ENCODE measurements at regions not wholly inside any gene's neighbourhood (a gene's known extent, or its start where the extent isn't known, plus 50 kb on each side); places are given as distances from the start of the nearest gene placed in this dataset.
"Not testable (repeated sequence)": the region's sequence is repeated elsewhere in the genome, so short reads cannot be mapped to it uniquely, and the experiment has no call there.

- TF ChIP-seq, protein P1, sequence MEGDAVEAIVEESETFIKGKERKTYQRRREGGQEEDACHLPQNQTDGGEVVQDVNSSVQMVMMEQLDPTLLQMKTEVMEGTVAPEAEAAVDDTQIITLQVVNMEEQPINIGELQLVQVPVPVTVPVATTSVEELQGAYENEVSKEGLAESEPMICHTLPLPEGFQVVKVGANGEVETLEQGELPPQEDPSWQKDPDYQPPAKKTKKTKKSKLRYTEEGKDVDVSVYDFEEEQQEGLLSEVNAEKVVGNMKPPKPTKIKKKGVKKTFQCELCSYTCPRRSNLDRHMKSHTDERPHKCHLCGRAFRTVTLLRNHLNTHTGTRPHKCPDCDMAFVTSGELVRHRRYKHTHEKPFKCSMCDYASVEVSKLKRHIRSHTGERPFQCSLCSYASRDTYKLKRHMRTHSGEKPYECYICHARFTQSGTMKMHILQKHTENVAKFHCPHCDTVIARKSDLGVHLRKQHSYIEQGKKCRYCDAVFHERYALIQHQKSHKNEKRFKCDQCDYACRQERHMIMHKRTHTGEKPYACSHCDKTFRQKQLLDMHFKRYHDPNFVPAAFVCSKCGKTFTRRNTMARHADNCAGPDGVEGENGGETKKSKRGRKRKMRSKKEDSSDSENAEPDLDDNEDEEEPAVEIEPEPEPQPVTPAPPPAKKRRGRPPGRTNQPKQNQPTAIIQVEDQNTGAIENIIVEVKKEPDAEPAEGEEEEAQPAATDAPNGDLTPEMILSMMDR (IDR thresholded peaks at IDR 0.05), result no peak
- no peak overlapping the region for H3K27ac ChIP-seq
- no peaks in the 10 kb centered on the region for H3K36me3 ChIP-seq
- no peaks in the 10 kb centered on the region for H3K27me3 ChIP-seq
- no peak overlapping the region for H3K4me3 ChIP-seq (ENCODE audit: low read depth in 1 of 2, low read length in 1 of 2)
- H3K4me1 ChIP-seq (ENCODE audit: control insufficient read depth in 1 of 2, insufficient read depth in 1 of 2, low read depth in 1 of 2, low read length in 1 of 2), result no peaks in the 10 kb centered on the region
- H3K9me3 ChIP-seq, result no peaks in the 10 kb centered on the region
Observed at GRCh38 chr5:159805021-159805420, 111.3 kb upstream of the ADRA1B start.

GRCh38 chr5:159807135-159807534, 109.1 kb upstream of the ADRA1B start:
- not testable (repeated sequence) for H3K9me3 ChIP-seq; H3K27ac ChIP-seq; H3K4me3 ChIP-seq (ENCODE audit: low read depth in 1 of 2, low read length in 1 of 2); H3K27me3 ChIP-seq; H3K4me1 ChIP-seq (ENCODE audit: control insufficient read depth in 1 of 2, insufficient read depth in 1 of 2, low read depth in 1 of 2, low read length in 1 of 2); H3K36me3 ChIP-seq

DNA sequence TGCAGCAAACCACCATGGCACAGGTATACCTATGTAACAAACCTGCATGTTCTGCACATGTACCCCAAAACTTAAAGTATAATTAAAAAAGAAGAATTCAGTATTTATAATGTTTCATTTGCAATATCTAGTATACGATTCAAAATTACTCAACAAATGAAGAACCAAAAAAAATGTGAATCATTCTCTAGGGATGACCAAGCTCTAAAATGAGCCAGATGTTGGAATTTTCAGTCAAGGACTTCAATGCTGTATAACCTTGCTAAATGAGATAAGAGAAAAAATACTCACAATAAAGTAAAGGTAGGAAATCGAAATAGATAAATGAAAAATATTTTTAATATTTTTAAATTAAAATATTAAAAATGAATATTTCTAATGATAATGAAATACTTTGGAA, 108.7 kb upstream of the ADRA1B start:
- TF ChIP-seq, protein P1 (IDR thresholded peaks at IDR 0.05), result no peak
- no peaks in the 10 kb centered on the region for H3K9me3 ChIP-seq
- no peak overlapping the region for H3K4me3 ChIP-seq (ENCODE audit: low read depth in 1 of 2, low read length in 1 of 2)

GRCh38 chr5:159811712-159812111, 104.6 kb upstream of the ADRA1B start:
- H3K27ac ChIP-seq, result no peak overlapping the region
- TF ChIP-seq, protein P1 (IDR thresholded peaks at IDR 0.05), result no peak

More for the DNA sequence above, 108.7 kb upstream of the ADRA1B start:
- Histone ChIP-seq H3K36me3 (no peaks in the 10 kb centered on the region), H3K4me1 (ENCODE audit: control insufficient read depth in 1 of 2, insufficient read depth in 1 of 2, low read depth in 1 of 2, low read length in 1 of 2) (no peaks in the 10 kb centered on the region), H3K27me3 (no peaks in the 10 kb centered on the region), H3K27ac (no peak overlapping the region)

GRCh38 chr5:159812759-159813158, 103.5 kb upstream of the ADRA1B start:
- not testable (repeated sequence) for H3K27me3 ChIP-seq; H3K36me3 ChIP-seq; H3K4me3 ChIP-seq (ENCODE audit: low read depth in 1 of 2, low read length in 1 of 2); H3K27ac ChIP-seq; H3K4me1 ChIP-seq (ENCODE audit: control insufficient read depth in 1 of 2, insufficient read depth in 1 of 2, low read depth in 1 of 2, low read length in 1 of 2); H3K9me3 ChIP-seq

More at GRCh38 chr5:159811712-159812111, 104.6 kb upstream of the ADRA1B start:
- Histone ChIP-seq H3K4me1 (ENCODE audit: control insufficient read depth in 1 of 2, insufficient read depth in 1 of 2, low read depth in 1 of 2, low read length in 1 of 2) (no peaks in the 10 kb centered on the region), H3K36me3 (no peaks in the 10 kb centered on the region), H3K9me3 (no peaks in the 10 kb centered on the region), H3K27me3 (no peaks in the 10 kb centered on the region), H3K4me3 (ENCODE audit: low read depth in 1 of 2, low read length in 1 of 2) (no peak overlapping the region)

- H3K27ac ChIP-seq, result no peak overlapping the region
- no peaks in the 10 kb centered on the region for H3K9me3 ChIP-seq
- no peak overlapping the region for H3K4me3 ChIP-seq (ENCODE audit: low read depth in 1 of 2, low read length in 1 of 2)
- no peaks in the 10 kb centered on the region for H3K36me3 ChIP-seq
- H3K27me3 ChIP-seq, result no peaks in the 10 kb centered on the region
- H3K4me1 ChIP-seq (ENCODE audit: control insufficient read depth in 1 of 2, insufficient read depth in 1 of 2, low read depth in 1 of 2, low read length in 1 of 2), result no peaks in the 10 kb centered on the region
- TF ChIP-seq, protein P1 (IDR thresholded peaks at IDR 0.05), result no peak
Observed at GRCh38 chr5:159814222-159814621, 102.1 kb upstream of the ADRA1B start.
